H7 (cell line): ENCODE measurements at regions not wholly inside any gene's neighbourhood (a gene's known extent, or its start where the extent isn't known, plus 50 kb on each side); places are given as distances from the start of the nearest gene placed in this dataset.

Experiments used
- DNase-seq: peaks from one replicate; pipeline ENCODE4 v3.0.0; 2012
- H3K27me3 ChIP-seq: 2 replicates; pipeline ENCODE4 v1.6.0; 2011; ENCODE audit warnings: mild to moderate bottlenecking, low read length; ENCODE audit not compliant: control insufficient read depth, insufficient read depth
- H3K36me3 ChIP-seq: replicated peaks from 2 replicates; pipeline ENCODE4 v1.5.1; 2011; ENCODE audit warnings: low read length; ENCODE audit not compliant: control insufficient read depth, insufficient read depth
- H3K4me3 ChIP-seq: 2 replicates; pipeline ENCODE4 v1.5.1; 2011; ENCODE audit warnings: low read depth, mild to moderate bottlenecking, control low read depth, low read length, moderate library complexity; ENCODE audit not compliant: insufficient read depth

DNA sequence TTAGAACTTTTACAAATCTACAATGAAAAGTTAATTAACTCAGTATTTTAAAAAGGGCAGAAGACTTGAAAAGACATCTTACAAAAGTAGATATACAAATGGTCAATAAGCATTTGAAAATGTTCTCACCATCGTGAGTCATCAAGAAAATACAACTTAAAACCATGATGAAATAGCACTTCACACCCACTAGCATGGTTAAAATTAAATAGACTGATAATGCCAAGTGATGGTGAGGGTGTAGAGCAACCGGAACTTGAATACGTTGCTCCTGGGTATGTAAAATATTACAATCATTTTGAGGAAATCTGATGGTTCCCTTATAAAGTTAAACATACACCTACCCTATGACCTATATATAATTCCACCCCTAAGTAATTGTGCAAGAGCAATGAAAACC lies 319.8 kb upstream of the UMPS start:
- Histone ChIP-seq H3K4me3 (no peak overlapping the region), H3K36me3 (no peaks in the 10 kb centered on the region), H3K27me3 (no peaks in the 10 kb centered on the region)
- DNase-seq: no peak

DNA sequence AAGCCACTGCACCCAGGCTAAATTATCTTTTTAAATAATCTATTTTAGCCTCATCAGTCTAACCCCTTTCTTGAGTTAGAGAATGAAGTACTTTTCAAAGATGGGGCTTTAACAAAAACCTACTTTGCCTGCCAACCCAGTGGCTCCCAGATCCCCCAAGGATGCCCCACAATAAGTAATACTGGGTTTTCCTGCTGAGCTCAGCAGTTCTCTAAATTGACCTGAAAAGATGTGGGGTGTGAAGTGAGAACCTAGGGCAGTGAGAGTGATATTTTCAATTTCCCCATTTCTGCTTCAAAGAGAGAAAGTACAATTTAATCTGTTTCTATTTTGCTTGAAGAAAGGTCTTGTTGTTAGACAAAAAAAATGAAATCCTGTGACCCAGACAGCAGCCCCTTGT lies 318.5 kb upstream of the UMPS start:
- no peak for DNase-seq
- no peak overlapping the region for H3K4me3 ChIP-seq
- no peaks in the 10 kb centered on the region for H3K27me3 ChIP-seq
- no peaks in the 10 kb centered on the region for H3K36me3 ChIP-seq

DNA sequence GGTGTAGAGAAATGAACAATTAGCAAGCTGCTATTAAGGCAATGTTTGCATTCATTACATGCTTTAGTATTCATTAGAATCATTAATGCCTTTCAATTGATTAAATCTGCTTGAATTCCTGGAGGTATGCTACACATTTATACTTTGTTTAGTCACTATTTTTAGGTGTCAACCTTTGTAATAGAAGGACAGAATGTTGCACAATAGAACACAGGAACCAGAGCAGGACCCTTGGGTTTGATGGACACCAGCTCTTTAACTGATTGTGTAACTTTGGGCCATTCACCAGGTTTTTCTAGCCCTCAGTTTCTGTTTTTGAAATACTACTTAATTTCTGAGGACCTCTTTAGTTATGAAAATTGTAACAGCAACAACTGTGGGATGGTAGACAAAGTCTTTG lies 317.6 kb upstream of the UMPS start:
- Histone ChIP-seq H3K36me3 (no peaks in the 10 kb centered on the region), H3K27me3 (no peaks in the 10 kb centered on the region), H3K4me3 (no peak overlapping the region)
- no peak for DNase-seq

DNA sequence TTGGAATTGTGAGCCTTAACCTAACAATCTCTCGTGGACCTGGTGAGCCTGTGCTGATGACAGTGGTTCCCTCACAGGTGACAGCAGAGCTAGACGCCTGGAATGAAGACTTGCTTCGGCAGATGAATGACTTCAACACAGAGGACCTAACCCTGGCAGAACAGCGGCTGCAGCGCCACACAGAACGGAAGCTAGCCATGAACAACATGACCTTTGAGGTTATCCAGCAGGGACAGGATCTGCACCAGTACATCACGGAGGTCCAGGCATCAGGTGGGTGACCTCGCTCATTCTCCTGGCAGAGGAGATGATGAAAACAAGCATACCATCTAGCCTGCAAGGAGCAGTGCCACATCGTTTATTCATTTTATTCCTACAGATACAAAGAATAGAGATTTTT lies 316.9 kb upstream of the UMPS start:
- DNase-seq: no peak
- no peaks in the 10 kb centered on the region for H3K27me3 ChIP-seq
- no peaks in the 10 kb centered on the region for H3K36me3 ChIP-seq
- H3K4me3 ChIP-seq: no peak overlapping the region

DNA sequence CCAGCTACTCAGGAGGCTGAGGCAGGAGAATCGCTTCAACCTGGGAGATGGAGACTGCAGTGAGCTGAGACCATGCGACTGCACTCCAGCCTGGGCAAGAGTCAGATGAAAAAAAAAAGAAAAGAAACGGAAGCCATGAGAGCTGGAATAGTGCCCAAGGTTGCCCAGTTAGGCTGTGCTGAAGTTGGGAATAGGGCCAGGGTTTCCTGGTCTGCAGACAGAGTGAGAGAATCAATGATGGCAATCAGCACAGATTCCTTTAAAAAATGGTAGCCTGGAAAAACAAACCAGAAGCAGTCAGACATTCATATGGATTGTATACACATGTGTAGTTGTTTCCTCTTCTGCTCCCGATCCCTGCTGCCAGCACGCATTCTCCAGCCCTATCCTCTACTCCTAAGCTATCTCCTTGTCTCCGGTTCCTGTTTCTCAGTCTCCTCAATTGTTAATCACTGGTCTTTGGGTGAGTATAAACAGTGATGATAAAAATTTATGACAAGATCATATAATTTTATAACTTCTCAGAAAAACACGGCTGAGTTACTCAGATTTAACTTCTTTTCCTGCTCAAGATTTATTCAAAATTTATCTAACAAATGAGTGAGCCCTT lies 316.2 kb upstream of the UMPS start:
- no peak for DNase-seq
- no peaks in the 10 kb centered on the region for H3K27me3 ChIP-seq

DNA sequence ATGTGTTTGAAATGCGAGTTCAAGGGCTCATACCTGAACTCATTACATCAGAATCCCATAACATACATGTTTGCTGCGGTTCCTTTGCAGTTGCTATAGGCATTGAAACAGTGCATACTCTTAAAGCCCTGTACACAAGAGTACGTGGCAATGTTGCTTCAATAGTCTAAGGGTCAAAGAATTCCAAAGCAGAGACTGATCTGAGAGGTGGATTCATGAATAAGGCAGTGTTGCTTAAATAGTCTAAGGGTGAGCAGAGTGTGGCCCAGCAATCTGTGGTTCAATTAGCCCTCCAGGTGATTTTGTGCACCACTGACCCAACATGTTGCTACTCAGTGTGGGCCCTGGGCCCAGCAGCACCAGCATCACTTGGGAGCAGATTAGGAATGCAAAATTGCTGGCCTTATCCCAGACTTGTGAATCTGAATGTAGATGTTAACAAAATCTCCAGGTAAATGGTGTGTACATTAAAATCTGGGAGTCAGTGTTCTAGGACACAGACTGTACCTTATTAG lies 314.7 kb upstream of the UMPS start:
- DNase-seq: no peak

More for the DNA sequence above, 316.2 kb upstream of the UMPS start:
- no peak overlapping the region for H3K4me3 ChIP-seq
- H3K36me3 ChIP-seq: no peaks in the 10 kb centered on the region

DNA sequence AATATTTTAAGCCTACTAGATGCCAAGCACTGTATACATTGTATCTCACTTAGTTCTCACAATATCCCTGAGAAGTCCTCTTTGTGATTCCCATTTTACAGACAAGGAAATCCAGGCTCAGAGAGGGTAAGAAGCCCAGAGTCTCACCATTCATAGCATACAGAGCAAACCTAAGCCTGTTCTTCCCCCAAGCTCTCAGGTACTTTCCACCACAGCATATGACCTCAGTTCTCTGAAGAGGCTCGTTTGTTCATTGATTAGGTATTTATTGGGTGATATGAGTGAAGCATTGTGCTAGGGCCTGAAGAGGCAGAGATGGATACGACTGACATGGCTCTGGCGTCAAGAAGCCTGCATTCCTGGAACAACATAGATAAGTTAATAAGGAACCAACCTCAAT lies 310.9 kb upstream of the UMPS start:
- Histone ChIP-seq H3K4me3 (no peak overlapping the region), H3K27me3 (no peaks in the 10 kb centered on the region), H3K36me3 (no peaks in the 10 kb centered on the region)
- DNase-seq: no peak

More for the DNA sequence above, 314.7 kb upstream of the UMPS start:
- Histone ChIP-seq H3K27me3 (no peaks in the 10 kb centered on the region), H3K4me3 (no peak overlapping the region), H3K36me3 (no peaks in the 10 kb centered on the region)

DNA sequence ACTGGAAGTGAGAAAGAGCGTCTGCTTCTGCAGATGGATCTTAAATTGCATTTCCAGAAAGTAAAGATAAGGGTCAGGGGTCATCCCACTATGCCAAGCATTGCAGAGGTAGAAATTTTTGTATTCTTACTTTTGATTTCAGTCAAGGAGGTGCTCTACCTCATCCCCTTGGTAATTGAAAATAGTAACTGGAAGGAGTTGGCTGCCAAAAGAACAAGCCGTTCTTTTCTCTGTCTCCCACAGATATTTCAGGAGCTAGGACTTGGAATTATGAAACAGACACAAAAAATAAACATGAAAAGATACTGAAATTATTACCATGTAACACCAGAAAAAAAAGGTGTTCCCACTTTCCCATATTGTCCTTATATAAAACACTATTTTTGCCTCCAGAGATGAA lies 309.9 kb upstream of the UMPS start:
- Histone ChIP-seq H3K36me3 (no peaks in the 10 kb centered on the region), H3K4me3 (no peak overlapping the region), H3K27me3 (no peaks in the 10 kb centered on the region)
- no peak for DNase-seq

DNA sequence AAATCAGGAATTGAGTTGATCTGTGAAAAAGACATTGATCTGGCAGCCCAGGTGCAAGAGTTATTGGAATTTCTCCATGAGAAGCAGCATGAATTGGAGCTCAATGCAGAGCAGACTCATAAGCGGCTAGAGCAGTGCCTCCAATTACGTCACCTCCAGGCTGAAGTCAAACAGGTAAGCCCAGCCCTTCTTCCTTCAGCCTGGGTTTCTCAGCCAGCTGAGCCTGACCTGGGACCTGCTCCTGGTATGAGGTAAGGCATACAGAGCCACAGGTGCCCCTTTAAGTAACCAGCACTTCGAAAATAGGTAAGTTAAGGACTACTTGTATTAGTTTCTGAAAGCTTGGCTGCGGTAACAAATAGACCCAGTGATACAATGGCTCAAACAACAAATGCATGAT lies 307.4 kb upstream of the UMPS start:
- DNase-seq: no peak
- no peak overlapping the region for H3K4me3 ChIP-seq
- no peaks in the 10 kb centered on the region for H3K36me3 ChIP-seq
- no peaks in the 10 kb centered on the region for H3K27me3 ChIP-seq

DNA sequence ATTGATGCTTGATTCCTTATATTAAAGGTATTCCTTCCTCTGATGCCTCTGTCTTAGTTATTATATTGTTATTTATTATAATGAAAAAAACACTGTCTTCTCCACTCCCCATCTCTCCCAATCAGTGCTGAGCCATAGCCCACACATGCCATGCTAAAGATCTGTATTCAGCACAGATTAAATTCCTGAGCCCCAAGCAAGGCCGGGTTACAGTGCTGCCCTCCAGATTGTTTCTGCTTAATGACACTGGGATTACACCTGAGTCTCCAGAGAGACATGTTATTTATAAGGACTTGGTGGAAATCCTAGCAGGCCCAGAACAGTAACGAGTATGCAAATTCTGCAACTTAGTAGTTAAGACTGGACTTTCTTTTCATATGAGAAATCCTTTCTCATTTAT lies 305.9 kb upstream of the UMPS start:
- no peaks in the 10 kb centered on the region for H3K36me3 ChIP-seq
- no peaks in the 10 kb centered on the region for H3K27me3 ChIP-seq

DNA sequence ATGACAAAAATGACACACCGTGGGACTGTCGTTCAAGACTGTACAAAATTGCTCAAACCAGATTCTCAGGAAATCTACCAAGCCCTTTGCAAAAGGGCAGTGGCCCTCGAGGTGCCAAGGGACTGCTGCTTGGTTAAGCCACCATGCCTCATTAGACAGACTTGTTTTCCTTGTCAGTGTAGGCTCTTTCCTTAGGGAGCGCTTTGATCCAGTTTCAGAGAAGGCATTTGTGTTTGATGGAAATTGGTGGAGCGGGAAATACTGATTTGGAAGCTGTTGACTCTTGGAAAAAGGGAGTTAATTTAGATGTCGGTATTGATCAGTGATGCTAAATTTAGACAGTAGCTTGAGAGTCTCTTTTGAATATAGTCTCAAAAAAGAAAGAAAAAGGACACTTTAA lies 304.3 kb upstream of the UMPS start:
- no peak for DNase-seq
- Histone ChIP-seq H3K4me3 (no peak overlapping the region), H3K36me3 (no peaks in the 10 kb centered on the region), H3K27me3 (no peaks in the 10 kb centered on the region)

More for the DNA sequence above, 305.9 kb upstream of the UMPS start:
- DNase-seq: no peak
- H3K4me3 ChIP-seq: no peak overlapping the region

DNA sequence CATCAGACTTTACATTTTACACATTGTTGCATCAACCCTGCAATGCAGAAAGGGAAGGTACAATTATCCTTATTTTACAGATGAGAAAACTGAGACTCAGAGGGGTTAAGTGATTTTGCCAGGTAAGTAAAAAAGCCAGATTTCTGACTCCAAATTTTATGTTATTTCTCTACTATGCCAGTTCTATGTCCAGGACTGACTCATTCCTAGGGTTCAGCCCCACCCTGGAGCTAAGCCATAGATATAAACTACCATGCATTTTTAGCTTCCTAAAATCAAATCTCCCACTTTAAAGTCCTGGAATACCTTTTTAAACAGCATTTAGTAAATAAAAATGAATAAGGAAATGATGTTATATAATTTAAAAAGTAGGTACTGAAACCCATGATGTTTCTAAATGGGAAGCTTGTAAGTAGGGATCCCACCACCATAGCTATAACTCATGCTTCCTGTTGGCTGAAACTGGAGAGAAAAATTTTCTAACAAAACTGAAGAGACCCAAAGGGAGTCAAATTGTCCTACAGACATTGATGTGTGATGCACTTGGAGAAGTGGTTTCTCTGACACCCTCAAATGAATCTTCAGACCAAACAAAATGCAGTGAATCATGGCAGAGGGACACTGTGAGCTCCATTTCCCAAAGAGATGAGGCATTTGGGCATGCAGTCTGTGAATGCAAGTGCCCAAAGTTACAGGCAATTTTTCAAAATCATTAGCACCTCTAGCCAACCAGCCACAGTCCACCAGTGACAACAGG lies 301.7 kb upstream of the UMPS start:
- Histone ChIP-seq H3K36me3 (no peaks in the 10 kb centered on the region), H3K27me3 (no peaks in the 10 kb centered on the region), H3K4me3 (no peak overlapping the region)
- no peak for DNase-seq

DNA sequence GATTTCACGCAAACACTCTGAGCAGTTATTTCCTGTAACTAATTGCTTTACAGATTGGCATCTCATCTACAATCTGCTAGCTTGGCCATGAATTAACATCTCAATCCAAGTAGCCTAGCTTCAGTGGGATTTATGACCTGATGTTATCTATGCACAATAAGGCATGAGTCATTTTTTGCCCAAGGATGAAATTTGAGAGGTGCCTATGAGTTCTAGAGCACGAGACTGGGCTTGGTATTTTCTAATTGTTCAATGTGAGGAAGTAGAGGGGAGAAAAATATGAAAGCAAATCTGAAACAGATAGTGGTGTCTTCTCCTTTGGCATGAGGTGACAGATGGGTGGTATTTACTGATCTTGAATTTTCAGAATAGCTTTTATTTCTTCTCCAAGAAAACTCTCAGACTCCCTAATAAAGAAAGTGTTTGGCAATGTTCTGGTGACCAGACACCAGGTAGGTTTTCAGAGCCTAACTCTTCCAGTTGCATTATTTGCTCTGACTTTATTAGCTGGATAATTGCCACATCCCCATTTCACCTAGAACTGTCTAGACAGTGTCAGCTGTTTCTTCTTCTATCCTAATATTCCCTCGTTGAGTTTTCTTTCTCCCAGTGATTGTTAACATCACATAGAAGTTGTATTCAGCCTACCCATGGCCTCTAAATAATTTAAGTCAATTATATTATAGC lies 301.0 kb upstream of the UMPS start:
- H3K36me3 ChIP-seq: no peaks in the 10 kb centered on the region
- no peak for DNase-seq
- H3K4me3 ChIP-seq: no peak overlapping the region
- H3K27me3 ChIP-seq: no peaks in the 10 kb centered on the region

DNA sequence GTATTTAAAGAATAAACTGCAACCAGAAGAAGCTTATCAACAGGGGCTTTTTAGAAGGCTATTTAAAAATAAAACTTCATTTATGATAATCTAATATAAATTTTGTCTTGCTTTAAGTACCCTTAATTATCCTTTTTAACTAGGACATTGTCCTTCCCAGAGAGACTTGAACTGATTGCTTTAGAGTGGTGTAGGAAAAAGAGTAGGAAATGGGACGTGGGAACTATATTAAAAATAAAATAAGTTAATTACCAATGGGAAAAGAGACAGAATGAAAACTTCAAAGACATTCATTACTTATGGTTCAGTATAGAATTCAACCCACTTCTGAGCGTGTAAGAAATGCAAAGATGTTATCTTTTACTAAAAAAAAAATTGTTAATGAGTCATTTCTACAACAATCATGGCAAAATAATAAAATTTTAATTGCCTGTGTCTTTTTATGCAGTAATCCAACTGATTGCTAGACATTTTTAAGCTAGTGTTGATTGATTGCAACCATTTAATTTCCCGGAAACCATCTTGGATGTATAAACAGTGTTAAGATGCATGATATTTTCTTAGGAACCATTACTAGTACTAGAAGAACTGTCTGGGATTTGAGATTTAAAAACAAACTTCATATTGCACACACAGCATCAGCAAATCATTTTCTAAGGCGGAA lies 298.8 kb upstream of the UMPS start:
- Histone ChIP-seq H3K4me3 (no peak overlapping the region), H3K27me3 (no peaks in the 10 kb centered on the region), H3K36me3 (no peaks in the 10 kb centered on the region)
- no peak for DNase-seq

DNA sequence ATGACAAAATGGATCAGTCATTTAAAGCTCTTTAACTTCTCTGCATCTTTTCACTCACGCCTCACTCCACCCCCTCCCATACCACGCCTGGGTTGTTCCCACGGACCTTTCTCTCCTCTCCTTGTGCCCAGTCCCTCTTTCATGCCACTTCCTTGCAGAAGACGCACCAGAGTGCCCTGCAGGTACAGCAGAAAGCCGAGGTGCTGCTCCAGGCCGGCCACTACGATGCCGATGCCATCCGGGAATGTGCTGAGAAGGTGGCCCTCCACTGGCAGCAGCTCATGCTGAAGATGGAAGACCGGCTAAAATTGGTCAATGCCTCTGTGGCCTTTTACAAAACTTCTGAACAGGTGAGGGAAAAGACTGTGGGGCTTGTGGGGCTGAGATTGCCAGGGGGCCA lies 296.1 kb upstream of the UMPS start:
- H3K27me3 ChIP-seq: no peaks in the 10 kb centered on the region

More for the DNA sequence above, 296.1 kb upstream of the UMPS start:
- no peak for DNase-seq
- Histone ChIP-seq H3K4me3 (no peak overlapping the region), H3K36me3 (no peaks in the 10 kb centered on the region)
